Gastrocnemius medialis (tissue), 4 donors: ENCODE measurements at regions not wholly inside any gene's neighbourhood (a gene's known extent, or its start where the extent isn't known, plus 50 kb on each side); places are given as distances from the start of the nearest gene placed in this dataset.
A peak's percentile ranks its signal among the peaks of the same experiment; 100 is the strongest.

Experiments
- ATAC-seq, 2 donors: fragments of 150-250 bp; one replicate each; pipeline ENCODE4 v1.9.1; 2016
- DNase-seq, 2 donors: peaks; one replicate each; pipeline ENCODE4 v3.0.0-alpha.2; 2019
- H3K27ac ChIP-seq, 4 donors: fragments of 200-600 bp; sonication (generic); 1 replicate in 1 of 4; 2 replicates in 3 of 4; pipeline ENCODE4 v1.5.1; 2016 to 2018; ENCODE audit warnings: mild to moderate bottlenecking in 2 of 4, moderate library complexity in 1 of 4
- H3K27me3 ChIP-seq, 3 donors: fragments of 200-600 bp; sonication (generic) in 2 of 3; 1 replicate in 1 of 3; 2 replicates in 2 of 3; pipeline versions ENCODE4 v1.5.1 to v1.6.0; 2016 to 2019; ENCODE audit warnings: mild to moderate bottlenecking in 1 of 3, moderate library complexity in 1 of 3
- H3K36me3 ChIP-seq, 2 donors: fragments of 200-600 bp; sonication (generic) in 1 of 2; one replicate each; pipeline ENCODE4 v1.5.1; 2017 to 2018
- H3K4me1 ChIP-seq, 2 donors: fragments of 200-600 bp; sonication (generic) in 1 of 2; one replicate each; pipeline ENCODE4 v1.5.1; 2016 to 2017; ENCODE audit warnings: mild to moderate bottlenecking in 2 of 2
- H3K4me3 ChIP-seq, 4 donors: fragments of 200-600 bp; sonication (generic) in 3 of 4; 1 replicate in 1 of 4; 2 replicates in 3 of 4; pipeline ENCODE4 v1.5.1; 2016 to 2019; ENCODE audit warnings: mild to moderate bottlenecking in 2 of 4
- H3K9me3 ChIP-seq, 3 donors: fragments of 200-600 bp; sonication (generic) in 2 of 3; 1 replicate in 1 of 3; 2 replicates in 2 of 3; pipeline ENCODE4 v1.5.1; 2016 to 2019
- CTCF ChIP-seq, 5 experiments: fragments of 450-650 bp in 3 of 5; fragments of 200-600 bp in 2 of 5; sonication (generic) in 2 of 5; IDR thresholded peaks in 4 of 5; conservative IDR thresholded peaks in 1 of 5; 1 replicate in 4 of 5; 2 replicates in 1 of 5; pipeline ENCODE4 v1.5.1; 2016 to 2019; ENCODE audit warnings: antibody characterized with exemption in 5 of 5, mild to moderate bottlenecking in 3 of 5, moderate library complexity in 3 of 5
- POLR2A ChIP-seq, 2 donors: fragments of 450-650 bp; IDR thresholded peaks; one replicate each; pipeline ENCODE4 v1.6.1; 2017; ENCODE audit warnings: antibody characterized with exemption in 2 of 2, mild to moderate bottlenecking in 2 of 2, moderate library complexity in 2 of 2
- in situ Hi-C, 4 donors: fragments of 200-750 bp; cut with MboI; loops; one replicate each; pipeline versions ENCODE4 v1.15.0 to v1.8.0; 2017; ENCODE audit warnings: low sequenced_read_pairs in 4 of 4
- intact Hi-C: fragments of 100-400 bp; cut with DNase I; formaldehyde crosslinking; loops from one replicate; pipeline ENCODE4 v1.15.1; 2023; ENCODE audit warnings: low total_unique reads

DNA sequence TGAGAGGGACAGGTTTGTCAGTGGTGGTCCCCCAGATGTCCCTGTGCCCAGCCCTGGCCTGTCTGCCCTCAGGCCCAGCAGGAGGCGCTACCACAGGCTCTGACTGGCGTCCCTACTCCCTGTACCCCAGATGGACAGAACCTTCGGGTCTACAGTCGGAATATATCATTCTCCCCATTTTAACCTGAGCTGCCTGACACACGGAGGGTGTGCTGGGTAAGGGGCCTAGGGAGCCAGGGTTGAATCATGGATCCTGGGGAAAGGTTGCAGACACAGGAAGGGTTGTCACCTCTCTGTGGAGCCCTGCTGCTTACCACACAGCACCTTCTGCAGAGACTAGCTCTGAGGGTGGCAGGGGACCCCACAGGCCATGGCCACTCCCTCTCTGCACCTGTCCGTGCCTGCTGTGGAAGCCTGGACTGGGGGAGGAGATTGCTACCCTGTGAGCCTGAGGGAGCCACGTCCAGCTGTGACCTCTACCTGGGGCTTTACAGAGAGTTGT is 162.2 kb upstream of the ZNF267 start:
- no peak overlapping the region for H3K27ac ChIP-seq
- TF ChIP-seq CTCF (IDR thresholded peaks at IDR 0.05 in 4 of 5, conservative IDR thresholded peaks at IDR 0.05 in 1 of 5) (no peak), POLR2A (IDR thresholded peaks at IDR 0.05) (no peak)
- DNase-seq (no peak), ATAC-seq (no peak)
- in situ Hi-C loops (loop anchor here in 2 of 4 donors (25.0 kb wide), 1 partner anchor 199 kb away; the partner anchor contains the start of gene RUSF1 (in 2 of the 2)), intact Hi-C loops (loop anchor here (5.0 to 10.0 kb wide), 4 partner anchors 166 to 1917 kb away; partner anchors contain the start of genes HSD3B7, KIF22 and TGFB1I1)
- no peaks in the 10 kb centered on the region for H3K9me3 ChIP-seq
- peaks cover 0 to under 1% of the 10 kb centered on the region in 2 donors for H3K36me3 ChIP-seq
- no peaks in the 10 kb centered on the region for H3K27me3 ChIP-seq
- no peak overlapping the region for H3K4me3 ChIP-seq
- peaks cover 11 to 12% of the 10 kb centered on the region in 2 donors for H3K4me1 ChIP-seq

DNA sequence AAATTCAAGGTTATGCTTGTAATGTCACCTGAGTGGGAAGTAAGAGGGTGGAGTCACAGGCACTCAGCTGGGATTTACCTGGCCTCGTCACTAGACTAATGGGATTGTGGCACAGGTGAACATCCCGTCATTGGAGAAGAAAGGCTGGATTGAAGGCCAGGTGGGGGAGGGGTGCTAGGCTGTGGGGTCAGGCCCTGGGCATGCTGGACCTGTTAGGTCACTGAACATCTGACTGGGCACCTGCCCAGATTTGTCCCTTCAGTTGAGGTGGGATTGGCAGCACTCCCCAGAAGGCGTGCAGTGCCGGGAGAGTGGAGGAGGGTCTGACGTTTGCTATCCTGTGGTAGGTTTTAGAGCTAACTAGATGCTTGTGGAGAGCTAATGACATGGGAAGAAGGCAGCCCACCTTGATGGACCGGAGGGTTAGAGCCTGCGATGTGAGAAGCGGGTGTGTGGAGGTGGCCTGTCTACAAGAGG is 161.5 kb upstream of the ZNF267 start:
- TF ChIP-seq POLR2A (IDR thresholded peaks at IDR 0.05) (no peak), CTCF (IDR thresholded peaks at IDR 0.05 in 4 of 5, conservative IDR thresholded peaks at IDR 0.05 in 1 of 5) (no peak)
- no peaks in the 10 kb centered on the region for H3K9me3 ChIP-seq
- DNase-seq (no peak), ATAC-seq (no peak)
- no peak overlapping the region for H3K27ac ChIP-seq
- H3K27me3 ChIP-seq: no peaks in the 10 kb centered on the region
- intact Hi-C loops (loop anchor here (5.0 to 10.0 kb wide), 4 partner anchors 165 to 1917 kb away; partner anchors contain the start of genes HSD3B7, KIF22 and TGFB1I1), in situ Hi-C loops (loop anchor here in 2 of 4 donors (25.0 kb wide), 1 partner anchor 200 kb away; the partner anchor contains the start of gene RUSF1 (in 2 of the 2))
- H3K4me3 ChIP-seq: no peak overlapping the region
- H3K36me3 ChIP-seq: no peaks in the 10 kb centered on the region
- H3K4me1 ChIP-seq: peaks cover 11 to 12% of the 10 kb centered on the region in 2 donors

DNA sequence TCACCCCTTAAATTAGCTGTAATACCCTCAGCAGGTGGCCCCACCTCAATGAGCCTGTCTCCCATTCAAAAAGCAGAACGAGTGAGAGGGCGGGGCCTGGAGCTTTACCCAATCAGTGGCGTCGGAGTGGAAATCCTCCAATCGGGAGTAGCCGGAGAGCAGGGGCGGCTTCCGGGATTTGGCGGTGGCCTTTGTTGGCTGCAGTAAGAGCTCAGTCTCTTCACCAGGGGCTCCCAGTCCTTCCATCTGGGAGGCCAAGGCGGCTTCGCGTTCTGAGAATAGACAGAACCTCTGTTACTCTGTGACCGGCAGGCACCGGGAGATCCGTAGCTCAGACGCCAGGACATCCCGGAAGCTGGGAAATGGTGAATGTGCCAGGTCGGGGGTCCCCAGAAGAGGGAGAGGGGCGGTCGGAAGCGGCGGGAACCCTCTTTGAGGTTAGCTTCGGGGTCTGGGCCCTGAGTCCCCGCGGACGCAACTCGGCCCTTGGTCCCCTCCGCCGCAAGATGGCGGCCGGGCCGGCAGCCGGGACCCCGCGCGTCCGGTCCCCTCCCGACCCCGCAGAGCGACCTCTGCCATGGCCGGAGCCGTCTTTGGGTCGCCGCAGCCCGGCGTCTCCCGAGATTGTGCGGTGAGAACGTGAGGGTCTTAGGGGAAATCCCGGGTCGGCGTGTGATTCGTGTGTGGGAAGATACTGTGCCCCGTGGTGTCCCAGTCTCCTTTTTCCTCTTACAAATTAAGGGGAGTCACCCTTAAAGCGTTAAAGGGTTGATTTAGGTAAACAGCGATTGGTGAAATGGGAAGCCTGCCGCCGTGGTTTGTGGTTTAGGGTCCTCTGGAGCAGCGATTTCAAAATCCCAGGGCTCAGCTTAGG is 160.3 kb upstream of the ZNF267 start:
- in situ Hi-C loops: loop anchor here in 2 of 4 donors (25.0 kb wide), 1 partner anchor 201 kb away; the partner anchor contains the start of gene RUSF1 (in 2 of the 2)
- peaks cover 11 to 12% of the 10 kb centered on the region in 2 donors for H3K4me1 ChIP-seq
- no peaks in the 10 kb centered on the region for H3K9me3 ChIP-seq
- peak overlapping the region; percentile 89 to 96 (median 92) for H3K4me3 ChIP-seq
- ATAC-seq (peak; percentile 95 to 96), DNase-seq (peak; percentile 87 to 92)
- intact Hi-C loops: loop anchor here (1.0 to 10.0 kb wide), 6 partner anchors 13 to 1919 kb away; partner anchors contain the start of genes HSD3B7, KIF22, RUSF1 and TGFB1I1
- H3K27me3 ChIP-seq: no peaks in the 10 kb centered on the region
- peak; percentile 78 to 87 for TF ChIP-seq POLR2A (IDR thresholded peaks at IDR 0.05)
- no peak for TF ChIP-seq CTCF (IDR thresholded peaks at IDR 0.05 in 4 of 5, conservative IDR thresholded peaks at IDR 0.05 in 1 of 5)
- no peaks in the 10 kb centered on the region for H3K36me3 ChIP-seq
- H3K27ac ChIP-seq: peak overlapping the region; percentile 94 to 96 (median 94)

GRCh38 chr16:31713945-31714902 is 159.4 kb upstream of the ZNF267 start:
- H3K4me3 ChIP-seq: peak overlapping the region; percentile 89 to 96 (median 92)
- intact Hi-C loops (loop anchor here (1.0 to 10.0 kb wide), 6 partner anchors 14 to 1919 kb away; partner anchors contain the start of genes HSD3B7, KIF22, RUSF1 and TGFB1I1), in situ Hi-C loops (loop anchor here in 2 of 4 donors (25.0 kb wide), 1 partner anchor 202 kb away; the partner anchor contains the start of gene RUSF1 (in 2 of the 2))
- H3K27ac ChIP-seq: peak overlapping the region; percentile 94 to 96 (median 94)
- TF ChIP-seq POLR2A (IDR thresholded peaks at IDR 0.05) (no peak), CTCF (IDR thresholded peaks at IDR 0.05 in 4 of 5, conservative IDR thresholded peaks at IDR 0.05 in 1 of 5) (no peak)
- ATAC-seq (peak; percentile 51 to 57), DNase-seq (peak in 1 of 2 donors; percentile 64)
- H3K36me3 ChIP-seq: no peaks in the 10 kb centered on the region
- H3K9me3 ChIP-seq: no peaks in the 10 kb centered on the region
- no peaks in the 10 kb centered on the region for H3K27me3 ChIP-seq
- H3K4me1 ChIP-seq: peaks cover 12 to 19% of the 10 kb centered on the region in 2 donors
